Astrocyte of the cerebellum (primary cell): ENCODE measurements at regions not wholly inside any gene's neighbourhood (a gene's known extent, or its start where the extent isn't known, plus 50 kb on each side); places are given as distances from the start of the nearest gene placed in this dataset.

Experiments used
- DNase-seq: peaks from one replicate; pipeline ENCODE4 v3.0.0-alpha.2; 2011; ENCODE audit warnings: low read depth
- H3K4me3 ChIP-seq: 2 replicates; pipeline ENCODE4 v1.5.1; 2011; ENCODE audit warnings: mild to moderate bottlenecking, low read depth, low read length, moderate library complexity
- CTCF ChIP-seq: IDR thresholded peaks from 2 replicates; pipeline ENCODE4 v1.5.1; 2012; ENCODE audit warnings: low read length, low read depth, moderate library complexity, mild to moderate bottlenecking; ENCODE audit errors: missing control alignments
- in situ Hi-C: cut with HindIII; loops from 2 replicates; pipeline ENCODE4 v1.10.0; 2017; ENCODE audit warnings: low sequenced_read_pairs

DNA sequence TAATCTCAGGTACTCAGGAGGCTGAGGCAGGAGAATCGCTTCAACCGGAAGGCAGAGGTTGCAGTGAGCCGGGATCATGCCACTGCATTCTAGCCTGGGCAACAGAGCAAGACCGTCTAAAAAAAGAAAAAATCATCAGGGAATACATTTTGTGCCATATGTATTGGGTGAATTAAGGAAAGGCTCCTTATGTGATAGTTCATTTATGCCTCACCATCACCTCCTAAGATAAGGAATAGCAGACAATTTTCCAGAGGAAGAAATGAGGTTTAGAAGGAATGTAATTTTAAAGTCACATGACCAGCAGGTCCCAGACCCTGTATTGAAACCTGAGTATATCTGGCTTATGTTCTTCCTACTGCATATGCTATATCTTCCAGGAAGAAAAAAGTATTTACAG, 93.9 kb upstream of the FOXC1 start:
- no peak overlapping the region for H3K4me3 ChIP-seq
- in situ Hi-C loops = no loop called here
- TF ChIP-seq CTCF = no peak
- DNase-seq = no peak

- no peak for DNase-seq
- in situ Hi-C loops = no loop called here
- H3K4me3 ChIP-seq = no peak overlapping the region
- TF ChIP-seq CTCF = no peak
Measured at GRCh38 chr6:1516742-1517520, 92.8 kb upstream of the FOXC1 start.

DNA sequence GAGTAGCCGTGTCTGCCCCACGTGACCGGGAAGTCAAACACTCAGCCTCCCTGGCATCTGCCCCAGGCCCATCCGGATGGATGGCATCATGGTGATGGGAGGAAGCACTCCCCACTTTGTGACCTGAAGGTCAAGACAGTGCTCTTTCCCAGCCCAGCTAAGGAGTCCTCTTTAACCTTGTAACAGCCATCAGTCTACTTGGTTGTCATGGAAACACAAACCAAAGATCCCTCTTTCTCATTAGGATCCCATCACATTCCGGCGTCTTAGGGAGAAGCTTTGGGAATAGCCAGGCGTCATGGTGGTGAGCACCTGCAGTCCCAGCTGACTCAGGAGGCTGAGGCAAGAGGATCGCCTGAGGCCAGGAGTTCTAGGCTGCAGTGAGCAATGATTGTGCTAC, 90.9 kb upstream of the FOXC1 start:
- TF ChIP-seq CTCF = no peak
- in situ Hi-C loops = no loop called here
- no peak for DNase-seq
- H3K4me3 ChIP-seq = no peak overlapping the region

- in situ Hi-C loops = no loop called here
- TF ChIP-seq CTCF = no peak
- DNase-seq = no peak
- no peak overlapping the region for H3K4me3 ChIP-seq
Measured at GRCh38 chr6:1519597-1519996, 90.1 kb upstream of the FOXC1 start.

DNA sequence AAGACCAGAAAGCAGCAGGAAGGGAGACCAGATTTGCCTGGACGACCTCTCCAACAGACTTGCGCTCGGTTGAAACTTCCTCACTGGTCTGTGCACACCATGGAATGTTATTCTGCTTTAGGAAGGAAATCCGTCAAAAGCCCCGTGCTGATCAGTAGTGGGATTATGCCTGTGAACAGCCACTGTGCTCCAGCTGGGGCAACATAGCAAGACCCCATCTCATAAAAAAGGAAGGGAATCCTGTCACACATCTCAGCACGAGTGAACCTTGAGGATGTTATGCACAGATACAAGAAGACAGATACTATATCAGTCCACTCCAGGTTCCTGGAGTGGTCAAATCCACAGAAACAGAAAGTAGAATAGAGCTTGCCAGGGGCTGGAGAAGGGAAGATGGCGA, 86.9 kb upstream of the FOXC1 start:
- no peak overlapping the region for H3K4me3 ChIP-seq
- in situ Hi-C loops = no loop called here
- TF ChIP-seq CTCF = no peak

DNA sequence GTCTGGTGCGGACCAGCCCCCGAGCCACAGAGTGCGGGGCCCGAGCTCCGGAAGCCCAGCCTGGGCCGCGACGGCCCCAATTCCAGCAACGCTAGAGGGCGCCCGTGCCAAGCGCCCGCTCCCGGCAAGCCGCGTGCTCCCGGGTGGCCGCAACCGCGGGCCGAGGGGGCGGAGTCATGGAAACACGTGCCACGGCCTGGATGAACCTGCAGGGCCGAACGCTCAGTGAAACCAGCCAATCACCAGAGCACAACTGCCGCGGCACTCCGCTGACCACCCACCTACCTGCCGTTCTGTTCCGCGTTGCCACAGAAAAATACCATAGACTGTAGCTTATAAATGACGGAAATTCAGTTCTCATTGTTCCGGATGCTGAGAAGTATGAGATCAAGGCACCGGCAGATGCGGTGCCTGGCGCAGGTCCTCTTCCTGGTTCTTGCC, 85.7 kb upstream of the FOXC1 start:
- peak; percentile 53 for TF ChIP-seq CTCF
- DNase-seq = no peak
- in situ Hi-C loops = no loop called here
- no peak overlapping the region for H3K4me3 ChIP-seq

More for the DNA sequence above, 86.9 kb upstream of the FOXC1 start:
- DNase-seq = no peak
